RWPE1 (cell line): ENCODE measurements at regions not wholly inside any gene's neighbourhood (a gene's known extent, or its start where the extent isn't known, plus 50 kb on each side); places are given as distances from the start of the nearest gene placed in this dataset.

Experiments
- CTCF ChIA-PET: fragments of 350-600 bp; sonication (Branson Sonifier 250); formaldehyde crosslinking; extraction: SDS; loops from one replicate; lab custom pipeline; 2021; lab: Yijun Ruan, JAX
- POLR2A ChIA-PET: fragments of 400-600 bp; formaldehyde crosslinking; extraction: SDS; loops from one replicate; lab custom pipeline; 2020; ENCODE audit warnings: antibody characterized with exemption; ENCODE audit not compliant: low non-redundant PET; lab: Yijun Ruan, JAX
- DNase-seq: peaks from one replicate; pipeline ENCODE4 v3.0.0; 2012; ENCODE audit warnings: low spot score
- H3K27ac ChIP-seq: fragments of 450-650 bp; 2 replicates; pipeline ENCODE4 v1.5.1; 2017
- TF ChIP-seq, protein P1 (sequence below): fragments of 450-650 bp; conservative IDR thresholded peaks from 2 replicates; pipeline ENCODE4 v1.5.1; 2017; ENCODE audit warnings: low read depth, mild to moderate bottlenecking

DNA sequence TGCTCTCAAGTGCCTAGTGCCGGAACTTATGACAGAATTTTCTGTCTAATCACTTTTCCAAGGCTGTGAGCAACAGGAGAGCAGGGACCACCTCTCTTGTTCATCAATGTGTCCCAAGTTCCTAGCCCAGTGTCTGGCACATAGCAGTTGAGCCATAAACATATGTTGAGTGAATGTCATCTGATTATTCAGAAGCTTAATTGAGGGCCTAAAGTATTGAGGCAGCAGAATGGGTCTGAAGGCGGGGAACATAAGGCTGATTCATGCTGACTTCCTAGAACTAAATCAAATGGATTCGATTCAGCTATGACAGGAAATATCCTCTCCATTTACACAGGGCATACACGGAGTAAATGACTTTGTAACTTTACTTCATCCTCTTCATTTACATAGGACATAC is 438.0 kb upstream of the ZFHX3 start:
- ChIA-PET POLR2A (no interaction called here), CTCF (no interaction called here)
- TF ChIP-seq, protein P1, sequence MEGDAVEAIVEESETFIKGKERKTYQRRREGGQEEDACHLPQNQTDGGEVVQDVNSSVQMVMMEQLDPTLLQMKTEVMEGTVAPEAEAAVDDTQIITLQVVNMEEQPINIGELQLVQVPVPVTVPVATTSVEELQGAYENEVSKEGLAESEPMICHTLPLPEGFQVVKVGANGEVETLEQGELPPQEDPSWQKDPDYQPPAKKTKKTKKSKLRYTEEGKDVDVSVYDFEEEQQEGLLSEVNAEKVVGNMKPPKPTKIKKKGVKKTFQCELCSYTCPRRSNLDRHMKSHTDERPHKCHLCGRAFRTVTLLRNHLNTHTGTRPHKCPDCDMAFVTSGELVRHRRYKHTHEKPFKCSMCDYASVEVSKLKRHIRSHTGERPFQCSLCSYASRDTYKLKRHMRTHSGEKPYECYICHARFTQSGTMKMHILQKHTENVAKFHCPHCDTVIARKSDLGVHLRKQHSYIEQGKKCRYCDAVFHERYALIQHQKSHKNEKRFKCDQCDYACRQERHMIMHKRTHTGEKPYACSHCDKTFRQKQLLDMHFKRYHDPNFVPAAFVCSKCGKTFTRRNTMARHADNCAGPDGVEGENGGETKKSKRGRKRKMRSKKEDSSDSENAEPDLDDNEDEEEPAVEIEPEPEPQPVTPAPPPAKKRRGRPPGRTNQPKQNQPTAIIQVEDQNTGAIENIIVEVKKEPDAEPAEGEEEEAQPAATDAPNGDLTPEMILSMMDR = no peak
- no peak overlapping the region for H3K27ac ChIP-seq
- DNase-seq = no peak

DNA sequence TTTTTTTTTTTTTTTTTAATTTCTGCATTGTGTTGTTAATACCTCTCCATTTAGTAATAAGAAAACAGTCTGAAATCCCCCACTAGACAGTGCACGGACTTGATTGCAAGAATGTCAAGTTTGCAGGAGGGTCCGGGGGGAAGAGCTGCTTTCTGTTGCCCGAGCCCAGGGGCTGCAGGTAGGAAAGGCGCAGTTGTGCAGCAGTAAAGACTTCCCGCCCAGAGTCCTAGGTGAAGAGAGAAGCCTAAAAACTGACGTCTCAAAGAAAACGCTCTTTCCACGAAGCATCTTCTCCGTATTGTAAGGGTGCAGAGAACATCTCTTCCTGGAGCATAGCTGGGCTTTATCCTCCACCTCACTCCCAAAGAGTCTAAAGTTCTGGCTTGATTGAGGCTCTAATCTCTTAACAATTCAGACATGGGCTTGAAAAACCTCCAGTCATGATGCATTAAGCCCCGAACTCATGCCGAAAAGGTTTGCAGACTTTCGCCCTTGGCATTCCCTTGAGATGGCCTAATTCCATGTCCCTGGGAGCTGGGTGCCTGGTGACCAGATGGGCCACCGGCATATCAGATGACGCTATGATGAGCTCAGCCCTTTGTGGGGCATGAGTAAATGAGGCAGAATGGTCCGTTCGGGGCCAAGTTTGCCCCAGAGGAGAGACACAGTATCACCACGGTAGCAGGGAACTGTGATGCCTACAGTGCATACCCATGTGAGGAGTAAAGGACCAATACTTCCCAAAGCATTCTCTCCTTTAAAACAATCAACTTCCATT is 436.2 kb upstream of the ZFHX3 start:
- ChIA-PET CTCF (no interaction called here), POLR2A (no interaction called here)
- TF ChIP-seq, protein P1 = no peak
- DNase-seq = no peak
- no peak overlapping the region for H3K27ac ChIP-seq

DNA sequence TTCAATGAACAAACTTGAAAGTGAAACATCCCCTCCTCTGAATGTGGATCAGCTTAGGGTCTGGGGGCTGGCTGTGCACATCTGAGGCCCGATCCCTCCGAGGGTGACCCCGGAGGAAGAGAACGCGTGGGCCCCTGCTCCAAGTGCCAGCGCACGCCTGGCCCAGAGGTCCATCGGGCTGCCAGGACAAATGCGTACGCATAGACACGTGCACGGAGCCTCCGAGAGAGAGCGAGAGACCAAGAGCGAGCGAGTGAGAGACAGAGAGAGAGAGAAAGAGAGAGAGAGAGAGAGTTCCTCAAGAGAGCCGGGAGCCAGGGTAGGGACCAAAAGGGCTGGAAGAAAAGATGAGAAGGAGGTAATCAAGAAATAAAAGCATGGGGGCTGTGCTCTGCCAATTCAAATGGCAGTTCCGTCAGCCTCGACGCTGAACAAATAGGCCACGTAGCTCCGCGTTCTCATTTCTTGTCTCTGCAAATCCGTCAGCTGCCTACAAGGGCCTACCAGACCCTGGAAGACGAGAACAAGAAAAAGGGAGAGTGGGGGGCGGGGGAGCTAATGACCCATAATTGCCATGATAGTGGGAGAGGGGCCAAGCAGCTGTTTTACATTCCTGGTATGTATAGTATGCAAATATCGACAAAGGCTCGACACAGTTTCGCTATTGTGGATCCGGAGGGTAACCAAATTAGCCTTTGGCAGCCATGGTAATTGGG is 435.3 kb upstream of the ZFHX3 start:
- no peak overlapping the region for H3K27ac ChIP-seq
- TF ChIP-seq, protein P1 = no peak
- CTCF ChIA-PET = no interaction called here
- no peak for DNase-seq
- POLR2A ChIA-PET = no interaction called here

DNA sequence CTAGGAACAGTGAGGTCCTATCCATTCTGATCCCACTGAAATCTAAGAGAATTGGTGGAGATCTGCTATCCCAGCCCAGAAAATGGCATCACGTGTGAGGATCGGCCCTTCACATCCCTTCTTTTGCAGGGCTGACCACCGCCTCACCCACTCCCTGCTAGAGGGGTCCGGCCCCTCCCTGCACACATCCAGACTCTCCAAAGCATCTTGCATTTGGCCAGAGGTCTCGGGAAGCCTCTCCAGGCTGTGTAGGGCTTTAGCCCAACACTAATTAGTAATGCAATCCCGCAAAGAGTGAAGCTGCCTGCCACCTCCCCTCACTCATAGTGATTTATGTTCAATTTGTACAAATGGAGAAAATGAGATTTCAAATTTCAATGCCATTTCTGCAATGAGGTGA is 434.4 kb upstream of the ZFHX3 start:
- CTCF ChIA-PET = no interaction called here
- TF ChIP-seq, protein P1 = no peak
- DNase-seq = no peak
- POLR2A ChIA-PET = no interaction called here
- no peak overlapping the region for H3K27ac ChIP-seq

DNA sequence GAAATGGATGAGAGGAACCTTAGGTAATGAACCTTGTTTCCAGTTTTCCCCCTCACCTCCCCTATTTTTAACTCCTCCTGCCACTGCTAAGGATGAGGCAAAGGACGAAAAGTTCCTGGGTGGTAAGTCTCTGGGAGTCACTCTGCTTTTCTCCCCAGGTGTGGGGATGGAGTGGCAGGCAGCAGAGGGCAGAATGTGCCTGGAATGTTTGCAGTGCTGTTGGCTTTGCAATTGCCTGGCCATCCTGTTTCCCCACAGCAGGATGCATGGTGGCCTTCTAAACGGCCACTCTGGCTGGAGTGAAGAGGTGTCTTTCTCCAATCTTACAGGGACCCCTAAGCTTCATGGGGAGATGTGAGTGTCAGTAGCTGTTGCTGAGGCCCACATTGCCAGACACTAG is 432.5 kb upstream of the ZFHX3 start:
- TF ChIP-seq, protein P1 = no peak
- DNase-seq = no peak
- ChIA-PET CTCF (no interaction called here), POLR2A (no interaction called here)
- H3K27ac ChIP-seq = no peak overlapping the region

DNA sequence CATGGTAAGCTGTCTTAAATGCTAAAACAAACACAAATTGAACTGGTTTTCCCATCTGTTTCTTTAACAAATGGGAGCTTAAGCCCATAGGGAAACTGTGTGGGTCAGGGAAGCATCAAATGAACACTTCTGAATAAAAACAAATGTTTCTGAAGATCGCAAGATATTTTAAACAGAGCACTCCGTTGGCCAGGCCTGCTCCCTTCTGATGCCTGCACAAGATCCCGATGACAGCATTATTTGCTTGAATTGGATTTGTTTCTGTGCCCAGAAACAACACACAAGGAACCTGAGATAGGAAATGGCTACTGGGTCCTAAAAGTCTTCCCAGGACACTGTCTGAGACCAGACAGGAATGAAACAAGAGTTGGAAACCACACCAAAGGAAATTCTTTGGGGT is 425.8 kb upstream of the ZFHX3 start:
- H3K27ac ChIP-seq = no peak overlapping the region
- CTCF ChIA-PET = interaction anchor here (0.6 kb wide), 2 partner anchors 419 to 623 kb away, joined by 3 to 5 read pairs; no protein-coding TSS in a partner anchor
- POLR2A ChIA-PET = no interaction called here
- TF ChIP-seq, protein P1 = no peak
- DNase-seq = no peak
